WI38 (cell line): ENCODE measurements at regions not wholly inside any gene's neighbourhood (a gene's known extent, or its start where the extent isn't known, plus 50 kb on each side); places are given as distances from the start of the nearest gene placed in this dataset.

ENCODE experiments used
- H3K4me3 ChIP-seq: 2 replicates; pipeline ENCODE4 v1.5.1; 2011; ENCODE audit warnings: low read depth, mild to moderate bottlenecking, control low read depth, low read length
- TF ChIP-seq, protein P1 (sequence below): IDR thresholded peaks from 2 replicates; pipeline ENCODE4 v1.5.1; 2012; ENCODE audit warnings: low read depth, mild to moderate bottlenecking, control low read depth, low read length

DNA sequence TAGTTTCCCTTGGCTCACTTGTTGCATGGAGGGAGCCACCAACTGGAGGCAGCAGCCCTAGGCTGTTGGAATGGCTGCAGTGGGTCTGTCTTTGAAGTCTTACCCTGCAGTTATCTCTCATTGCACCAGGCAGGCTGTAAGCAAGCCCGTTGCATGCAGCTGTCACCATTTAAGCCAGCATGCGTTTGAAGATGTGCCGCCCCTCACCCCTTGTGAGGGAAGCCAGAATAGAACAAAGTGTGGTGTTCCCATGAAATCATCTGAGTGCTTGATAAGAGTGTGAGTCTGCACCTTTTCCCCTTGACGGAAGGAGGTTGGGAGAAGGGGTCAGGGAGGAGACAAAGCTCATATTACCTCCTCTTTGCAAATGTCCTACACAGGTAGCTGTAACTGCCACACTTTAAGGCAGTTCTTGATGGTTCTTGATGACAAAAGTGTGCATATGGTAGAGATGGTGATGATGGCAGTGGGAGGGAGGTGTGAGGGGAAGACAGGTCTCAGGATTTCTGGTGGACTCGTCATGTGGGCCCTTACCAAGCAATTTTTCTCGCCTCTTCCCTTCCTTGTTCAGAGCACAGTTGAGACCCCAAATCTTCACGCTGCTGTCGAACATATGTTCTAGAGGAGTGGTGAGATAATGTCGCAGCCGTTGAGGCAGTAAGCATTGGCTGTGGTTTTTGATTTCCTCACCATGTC, 191.4 kb upstream of the LEF1 start:
- TF ChIP-seq, protein P1, sequence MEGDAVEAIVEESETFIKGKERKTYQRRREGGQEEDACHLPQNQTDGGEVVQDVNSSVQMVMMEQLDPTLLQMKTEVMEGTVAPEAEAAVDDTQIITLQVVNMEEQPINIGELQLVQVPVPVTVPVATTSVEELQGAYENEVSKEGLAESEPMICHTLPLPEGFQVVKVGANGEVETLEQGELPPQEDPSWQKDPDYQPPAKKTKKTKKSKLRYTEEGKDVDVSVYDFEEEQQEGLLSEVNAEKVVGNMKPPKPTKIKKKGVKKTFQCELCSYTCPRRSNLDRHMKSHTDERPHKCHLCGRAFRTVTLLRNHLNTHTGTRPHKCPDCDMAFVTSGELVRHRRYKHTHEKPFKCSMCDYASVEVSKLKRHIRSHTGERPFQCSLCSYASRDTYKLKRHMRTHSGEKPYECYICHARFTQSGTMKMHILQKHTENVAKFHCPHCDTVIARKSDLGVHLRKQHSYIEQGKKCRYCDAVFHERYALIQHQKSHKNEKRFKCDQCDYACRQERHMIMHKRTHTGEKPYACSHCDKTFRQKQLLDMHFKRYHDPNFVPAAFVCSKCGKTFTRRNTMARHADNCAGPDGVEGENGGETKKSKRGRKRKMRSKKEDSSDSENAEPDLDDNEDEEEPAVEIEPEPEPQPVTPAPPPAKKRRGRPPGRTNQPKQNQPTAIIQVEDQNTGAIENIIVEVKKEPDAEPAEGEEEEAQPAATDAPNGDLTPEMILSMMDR = no peak
- no peak overlapping the region; the same call in 1 of the 2 replicates for H3K4me3 ChIP-seq

DNA sequence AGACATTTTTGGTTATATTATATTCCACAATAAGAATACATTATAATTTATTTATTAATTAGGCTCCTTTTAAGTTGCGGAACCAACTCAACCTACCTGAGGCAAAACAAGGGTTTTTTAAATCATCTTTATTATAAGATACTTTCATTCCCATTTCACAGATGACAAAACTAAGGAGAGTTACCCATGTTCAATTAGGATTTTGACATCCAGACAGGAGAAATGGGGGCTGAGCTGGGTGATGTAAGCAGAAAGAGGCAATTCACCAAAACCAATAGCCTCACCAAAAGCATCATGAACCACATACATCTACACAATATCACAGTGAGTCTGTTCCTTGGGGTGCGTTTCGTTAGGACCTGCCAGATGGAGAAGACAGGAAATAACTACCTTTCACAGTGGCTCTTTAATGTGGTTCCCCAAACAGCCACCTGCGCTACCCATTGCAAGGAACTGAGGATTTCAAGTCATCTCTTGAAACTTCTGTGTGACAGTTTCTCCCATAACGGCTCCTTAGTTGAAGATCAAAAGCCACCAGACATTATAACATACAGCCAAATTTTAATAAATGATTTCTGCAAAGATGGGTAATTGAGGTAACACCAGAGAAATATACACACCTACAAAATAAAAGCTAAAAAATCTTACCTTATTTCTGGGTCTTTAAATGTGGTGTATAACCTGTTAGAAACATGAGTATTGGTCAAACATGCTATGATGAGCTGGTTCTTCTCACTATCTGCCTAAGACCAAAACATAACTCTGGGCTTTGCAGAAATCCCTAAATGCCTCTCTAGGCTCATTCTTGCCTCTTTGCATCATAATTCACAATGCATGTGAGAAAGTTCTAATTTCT, 190.6 kb upstream of the LEF1 start:
- TF ChIP-seq, protein P1 = no peak
- H3K4me3 ChIP-seq = no peak overlapping the region

DNA sequence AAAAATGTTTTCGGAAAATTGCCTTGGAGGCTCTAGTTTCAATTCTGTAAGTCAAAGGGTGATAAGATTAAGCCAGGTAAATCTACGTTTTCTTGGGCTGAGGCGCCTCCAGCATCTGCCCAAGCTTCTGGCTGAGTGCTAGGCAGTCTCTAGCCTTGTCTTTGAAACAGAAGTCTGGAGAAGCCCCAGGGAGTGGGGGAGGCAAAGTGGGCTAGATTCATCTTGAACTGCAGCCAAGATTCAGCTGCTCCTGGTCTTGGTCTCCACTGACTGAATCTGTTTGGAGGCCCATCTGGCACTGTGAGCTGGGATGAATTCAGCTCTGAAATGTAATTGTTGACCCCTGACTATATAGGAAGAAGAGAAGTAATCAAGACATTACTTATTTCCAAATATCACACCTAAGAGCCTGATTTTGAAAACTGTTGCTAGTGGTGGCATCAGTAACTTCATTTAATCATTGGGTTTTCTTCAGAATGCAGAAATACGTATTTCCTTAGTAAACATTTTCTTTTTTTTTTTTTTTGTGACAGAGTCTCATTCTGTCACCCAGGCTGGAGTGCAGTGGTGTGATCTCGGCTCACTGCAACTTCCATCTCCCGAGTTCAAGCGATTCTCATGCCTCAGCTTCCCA, 187.3 kb upstream of the LEF1 start:
- TF ChIP-seq, protein P1 = no peak
- no peak overlapping the region for H3K4me3 ChIP-seq

DNA sequence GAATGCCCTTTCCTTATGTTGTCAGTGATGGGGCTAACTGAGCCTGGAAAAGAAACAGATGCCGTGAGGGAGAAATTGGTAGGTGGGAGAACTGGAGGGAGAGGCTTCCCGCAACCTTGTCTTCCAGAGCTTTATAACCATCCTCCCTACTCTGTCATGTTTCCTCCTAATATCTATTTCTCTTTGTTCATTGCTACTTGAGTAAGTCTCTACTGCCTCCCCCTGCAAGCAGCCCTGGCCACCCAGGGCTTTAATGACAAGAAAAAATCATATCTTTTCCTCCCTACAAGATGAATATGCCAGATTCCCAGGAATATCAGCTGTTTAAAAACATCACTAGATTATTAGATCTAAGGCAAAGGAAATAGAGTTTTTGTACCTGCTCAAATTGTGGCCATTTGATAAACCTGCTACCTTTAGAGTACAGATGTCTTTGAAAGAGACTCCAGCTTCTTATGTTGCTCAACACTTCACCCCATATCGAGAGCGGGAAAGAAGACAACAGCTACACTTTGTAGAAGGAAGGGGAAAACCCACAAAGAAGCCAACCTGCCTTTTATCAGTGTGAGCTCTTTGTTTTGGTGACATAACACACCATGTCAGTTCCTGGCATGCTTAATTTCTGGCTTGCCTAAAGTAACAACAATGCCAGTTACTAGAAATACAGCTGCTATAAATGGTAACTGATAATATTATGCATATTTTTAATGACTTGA, 186.6 kb upstream of the LEF1 start:
- TF ChIP-seq, protein P1 = no peak
- no peak overlapping the region for H3K4me3 ChIP-seq

DNA sequence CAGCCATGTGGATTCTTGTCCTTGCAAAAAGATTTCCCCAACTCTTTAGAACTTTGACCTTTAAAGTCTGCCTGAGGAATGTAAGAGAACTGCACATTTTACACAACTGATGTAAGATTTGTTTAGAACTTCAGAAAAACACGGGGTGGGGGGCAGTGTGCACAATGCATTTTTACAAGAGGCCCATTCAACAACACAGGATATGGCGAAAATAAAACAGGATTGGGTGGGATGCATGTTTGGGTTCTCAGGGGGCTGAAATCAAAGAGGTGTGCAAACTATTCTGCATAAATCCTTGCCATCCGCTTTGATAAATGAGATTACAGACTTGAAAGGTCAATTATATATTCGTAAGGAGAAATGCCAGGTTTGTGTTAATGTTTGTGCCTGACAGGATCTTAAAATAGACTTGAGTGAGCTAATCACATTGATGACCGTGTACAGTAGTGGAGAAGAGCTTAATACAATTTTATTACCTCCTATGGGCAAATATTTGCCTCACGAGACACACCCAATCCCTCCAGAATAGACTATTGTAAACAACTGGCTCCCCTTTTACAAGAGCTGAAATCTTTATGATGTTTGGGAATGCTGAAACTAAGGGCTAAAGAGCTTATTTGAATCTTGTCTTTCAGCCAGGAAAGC, 184.1 kb upstream of the LEF1 start:
- TF ChIP-seq, protein P1 = no peak
- no peak overlapping the region for H3K4me3 ChIP-seq

DNA sequence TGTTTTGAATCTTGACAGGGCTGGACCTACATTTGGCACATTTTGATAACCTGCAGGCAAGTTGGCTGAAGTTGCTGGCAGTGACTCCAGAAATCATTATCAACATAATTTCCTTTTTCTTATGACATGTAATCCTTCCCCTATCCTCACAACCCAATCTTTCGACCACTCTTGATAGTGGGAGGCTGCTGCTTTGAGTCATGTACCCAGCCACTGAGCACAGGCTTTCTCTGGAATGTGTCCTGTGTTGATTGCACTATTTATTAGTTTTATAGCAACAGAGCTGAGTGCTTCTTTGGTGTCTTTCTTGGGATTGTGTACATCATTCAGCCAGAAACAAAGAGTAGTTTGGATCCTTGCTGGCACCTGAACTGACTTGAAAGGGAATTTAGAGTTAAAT, 183.1 kb upstream of the LEF1 start:
- TF ChIP-seq, protein P1 = no peak
- H3K4me3 ChIP-seq = no peak overlapping the region
